OCI-M1 (cell line): ENCODE measurements at regions not wholly inside any gene's neighbourhood (a gene's known extent, or its start where the extent isn't known, plus 50 kb on each side); places are given as distances from the start of the nearest gene placed in this dataset.
A peak's percentile ranks its signal among the peaks of the same experiment; 100 is the strongest.

Source experiments
- DNase-seq: peaks from one replicate; lab custom pipeline; 2025; lab: John Stamatoyannopoulos, UW

DNA sequence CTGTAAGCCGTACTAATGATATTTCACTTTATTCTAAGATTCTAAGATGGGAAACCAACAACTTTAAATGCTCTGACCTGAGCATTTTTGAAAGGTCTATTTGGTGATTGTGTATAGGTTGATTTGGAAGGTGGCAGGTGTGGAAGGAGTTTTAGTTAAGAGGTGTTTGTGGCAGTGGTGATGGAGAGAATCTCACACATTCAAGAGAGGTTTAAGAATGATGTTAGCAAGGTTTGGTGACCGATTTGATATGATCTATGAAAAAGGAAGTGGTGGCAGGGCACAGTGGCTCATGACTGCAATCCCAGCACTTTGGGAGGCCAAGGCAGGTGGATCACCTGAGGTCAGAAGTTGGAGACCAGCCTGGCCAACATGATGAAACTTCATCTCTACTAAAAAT, 319.2 kb upstream of the CD180 start:
- no peak for DNase-seq

DNA sequence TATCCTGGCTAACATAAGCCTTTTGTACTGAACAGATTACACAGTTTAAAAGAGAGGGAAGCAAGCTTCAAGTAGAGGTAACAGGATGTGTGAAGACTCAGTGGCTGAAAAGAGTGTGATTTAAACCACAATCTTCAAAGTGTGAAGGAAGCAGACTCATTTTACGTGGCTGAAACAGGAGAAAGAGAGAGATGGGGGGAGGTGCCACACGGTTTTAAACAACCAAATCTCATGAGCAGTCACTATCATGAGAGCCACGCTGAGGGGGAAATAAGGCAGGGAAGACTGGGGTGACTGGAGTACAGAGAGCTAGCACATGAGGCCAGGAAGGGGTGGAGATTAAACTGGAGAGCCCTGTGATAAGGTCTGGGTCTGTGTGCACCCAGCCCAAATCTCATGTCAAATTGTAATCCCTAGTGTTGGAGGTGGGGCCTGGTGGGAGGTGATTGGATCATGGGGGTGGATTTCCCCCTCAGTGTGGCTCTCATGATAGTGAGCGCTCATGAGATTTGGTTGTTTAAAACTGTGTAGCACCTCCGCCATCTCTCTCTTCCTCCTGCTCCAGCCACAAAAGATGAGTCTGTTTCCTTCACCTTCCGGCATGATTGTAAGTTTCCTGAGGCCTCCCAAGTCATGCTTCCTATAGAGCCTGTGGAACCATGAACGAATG, 318.6 kb upstream of the CD180 start:
- peak; percentile 8 for DNase-seq

DNA sequence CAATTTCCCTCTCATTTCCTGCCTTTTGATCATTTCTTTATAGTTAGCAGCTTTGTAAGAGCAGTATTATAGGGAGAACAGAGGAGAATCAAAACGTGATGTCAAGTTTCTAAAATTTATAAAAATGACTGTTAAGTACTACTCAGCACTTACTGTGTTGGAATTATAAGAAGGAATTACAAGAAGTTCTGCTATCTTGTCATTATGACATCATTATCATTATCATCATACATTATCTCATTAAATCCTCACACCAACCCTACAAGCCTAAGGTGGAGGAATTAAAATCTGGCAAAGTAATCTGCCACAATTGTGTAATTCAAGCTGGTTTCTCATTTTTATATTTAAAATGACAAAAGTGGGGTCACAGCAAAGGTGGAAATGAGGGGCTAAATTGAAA, 316.2 kb upstream of the CD180 start:
- no peak for DNase-seq

DNA sequence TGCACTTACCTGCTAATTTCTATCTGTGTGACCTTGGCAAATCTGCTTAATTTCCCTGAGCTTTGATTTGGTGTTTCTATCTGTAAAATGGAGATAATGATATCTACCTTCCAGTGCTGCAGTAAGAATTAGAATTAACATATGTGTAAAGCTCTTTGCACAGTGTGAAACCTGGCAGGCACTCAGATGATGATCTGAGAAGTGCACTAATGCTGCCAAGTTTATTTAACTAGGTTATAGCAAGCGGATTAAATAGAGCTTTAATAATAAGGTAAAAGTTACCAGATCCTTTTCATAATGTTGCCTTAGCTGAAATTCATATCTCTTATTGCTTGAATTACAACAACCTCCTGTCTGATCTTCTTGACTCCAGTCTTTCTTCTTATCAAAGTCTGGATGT, 315.3 kb upstream of the CD180 start:
- no peak for DNase-seq

DNA sequence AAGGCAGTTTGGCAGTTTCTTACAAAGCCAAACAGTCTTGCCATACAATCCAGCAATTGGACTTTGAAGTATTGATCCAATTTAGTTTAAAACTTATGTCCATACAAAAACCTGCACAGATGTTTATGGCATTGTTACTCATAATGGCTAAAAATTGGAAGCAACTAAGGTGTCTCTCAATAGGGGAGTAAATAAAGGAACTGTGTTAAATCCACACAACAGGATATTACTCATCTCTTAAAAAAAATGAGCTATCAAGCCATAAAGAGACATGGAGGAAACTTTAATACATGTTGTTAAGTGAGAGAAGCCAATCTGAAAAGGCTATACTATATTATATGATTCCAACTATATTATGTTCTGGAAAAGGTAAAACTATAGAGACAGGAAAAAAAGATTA, 313.6 kb upstream of the CD180 start:
- no peak for DNase-seq

DNA sequence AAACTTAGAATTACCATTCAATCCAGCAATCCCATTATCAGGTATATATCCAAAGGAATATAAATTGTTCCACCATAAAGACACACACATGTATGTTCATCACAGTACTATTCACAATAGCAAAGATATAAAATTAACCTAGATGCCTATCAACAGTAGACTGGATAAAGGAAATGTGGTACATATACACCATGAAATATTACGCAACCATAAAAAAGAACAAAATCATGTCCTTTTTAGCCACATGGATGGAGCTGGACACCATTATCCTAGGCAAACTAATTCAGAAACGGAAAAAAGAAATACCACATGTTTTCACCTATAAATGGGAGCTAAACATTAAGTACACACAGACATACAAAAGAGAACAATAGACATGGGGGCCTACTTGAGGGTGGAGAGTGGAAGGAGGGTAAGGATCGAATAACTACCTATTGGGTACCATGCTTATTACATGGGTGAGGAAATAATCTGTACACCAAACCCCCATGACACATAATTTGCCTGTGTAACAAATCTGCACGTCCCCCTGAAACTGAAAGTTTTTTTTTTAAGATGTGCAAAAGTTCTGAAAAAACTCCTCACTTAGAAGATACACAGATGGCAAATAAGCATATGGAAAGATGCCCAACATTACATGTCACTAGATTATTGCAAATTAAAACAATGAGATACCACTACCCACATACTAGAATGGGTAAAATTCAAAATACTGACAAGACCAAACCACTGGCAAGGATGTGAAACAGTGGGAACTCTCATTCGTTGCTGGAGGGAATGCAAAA, 313.0 kb upstream of the CD180 start:
- DNase-seq, result no peak

DNA sequence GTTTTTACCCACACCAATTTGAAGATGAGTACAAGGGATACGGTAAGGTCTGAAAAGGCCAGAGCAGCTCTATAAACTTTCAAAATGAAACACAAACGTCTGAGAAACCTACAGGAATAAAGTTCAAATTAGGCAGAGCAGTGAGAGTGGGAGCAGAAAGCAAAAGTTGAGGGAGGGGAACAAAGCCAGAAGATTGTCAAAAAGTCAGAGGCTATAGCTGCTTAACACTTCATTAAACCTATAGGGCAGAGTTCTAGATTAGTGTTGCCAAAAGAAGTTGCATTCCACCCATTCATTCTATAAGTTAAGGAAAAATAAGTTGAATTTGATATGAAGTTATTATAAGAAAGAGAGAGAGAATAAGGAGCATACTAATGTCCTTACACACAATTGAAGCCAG, 309.6 kb upstream of the CD180 start:
- no peak for DNase-seq

DNA sequence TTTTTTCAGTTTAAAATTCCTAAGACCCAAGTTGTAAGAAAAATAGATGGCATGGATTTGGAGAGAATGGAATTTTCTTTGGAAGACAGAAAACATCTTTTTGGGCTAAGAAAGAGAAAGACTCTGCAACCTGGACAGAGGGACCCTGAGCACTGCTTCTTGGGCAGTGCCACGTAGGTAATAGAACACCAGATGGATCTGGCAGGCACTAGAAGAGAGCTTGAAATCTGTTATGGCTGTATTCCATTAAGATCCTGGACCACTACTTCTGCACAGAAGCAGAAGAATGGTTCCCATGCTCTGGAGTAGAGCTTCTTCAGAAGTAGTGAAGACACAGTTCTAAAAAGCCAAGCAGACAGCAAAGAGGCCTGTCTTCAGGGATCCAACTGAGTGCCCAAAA, 306.4 kb upstream of the CD180 start:
- no peak for DNase-seq

DNA sequence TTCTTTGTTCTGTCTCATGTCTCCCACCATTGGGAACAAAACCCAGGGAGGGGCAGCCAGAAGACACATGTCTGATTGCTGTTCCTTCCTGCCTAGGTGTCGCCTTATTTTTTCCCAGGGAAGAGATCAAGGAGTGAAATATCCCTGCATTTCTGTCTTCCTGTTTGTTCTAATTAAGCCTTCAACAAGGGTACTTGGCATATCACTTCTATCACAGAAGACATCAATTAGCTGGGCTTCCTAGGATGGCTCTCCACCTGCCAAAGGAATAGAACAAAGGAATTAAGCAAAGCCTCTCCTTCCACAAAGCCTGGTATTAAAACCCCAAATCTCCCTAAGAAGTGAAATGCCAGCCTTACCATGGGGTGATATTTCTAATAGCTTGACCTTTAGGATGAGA, 299.5 kb upstream of the CD180 start:
- no peak for DNase-seq

DNA sequence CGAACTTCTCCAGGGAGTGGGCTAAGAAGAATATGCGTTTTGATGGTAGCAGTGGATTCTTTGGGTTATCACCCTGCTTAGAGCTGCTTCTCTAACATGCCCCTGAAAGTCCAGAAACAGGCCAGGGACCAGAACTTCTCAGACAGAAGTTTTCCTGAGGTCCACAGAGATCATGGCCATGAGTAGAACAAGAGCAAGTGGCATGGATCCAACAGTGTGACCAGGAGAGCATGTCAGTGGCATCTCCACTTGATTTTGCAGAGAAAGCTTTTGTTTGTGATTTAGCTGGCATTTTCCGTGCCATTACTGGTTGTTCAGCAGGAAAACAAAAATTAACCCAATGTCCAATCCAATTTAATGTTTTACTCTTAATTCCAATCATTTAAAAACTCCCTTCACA, 298.5 kb upstream of the CD180 start:
- DNase-seq, result no peak

DNA sequence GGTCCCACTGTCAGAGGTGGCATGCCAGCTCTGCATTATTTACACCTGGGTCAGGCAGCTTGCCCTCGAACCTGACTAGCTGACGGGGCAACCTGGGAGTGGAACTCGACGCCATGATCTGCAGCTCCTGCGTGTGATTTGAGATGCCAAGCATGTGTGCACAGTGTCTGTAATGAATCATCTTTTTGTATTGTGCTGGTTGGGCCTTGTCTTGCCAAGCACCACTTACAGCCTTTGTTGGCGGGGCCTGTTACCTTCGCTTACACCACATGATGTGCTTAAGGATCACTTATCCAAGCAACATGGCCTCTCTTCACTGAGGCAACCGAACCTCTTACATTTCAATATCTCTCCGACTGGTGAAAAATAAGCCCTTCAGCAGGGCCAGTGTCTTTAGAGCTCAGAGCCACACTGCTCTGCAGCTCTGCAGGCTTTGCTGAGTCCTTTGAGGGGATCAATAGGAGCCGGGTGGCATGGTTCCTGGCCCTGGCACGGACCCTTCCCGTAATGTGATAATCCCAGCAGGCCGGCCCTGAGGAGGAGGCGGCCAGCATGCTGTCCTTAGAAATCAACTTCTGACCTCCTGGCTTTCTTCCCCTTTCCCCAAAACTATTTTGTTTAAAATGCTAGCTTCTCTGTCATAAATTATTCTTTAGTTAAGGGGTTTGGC, 297.7 kb upstream of the CD180 start:
- DNase-seq, result no peak

DNA sequence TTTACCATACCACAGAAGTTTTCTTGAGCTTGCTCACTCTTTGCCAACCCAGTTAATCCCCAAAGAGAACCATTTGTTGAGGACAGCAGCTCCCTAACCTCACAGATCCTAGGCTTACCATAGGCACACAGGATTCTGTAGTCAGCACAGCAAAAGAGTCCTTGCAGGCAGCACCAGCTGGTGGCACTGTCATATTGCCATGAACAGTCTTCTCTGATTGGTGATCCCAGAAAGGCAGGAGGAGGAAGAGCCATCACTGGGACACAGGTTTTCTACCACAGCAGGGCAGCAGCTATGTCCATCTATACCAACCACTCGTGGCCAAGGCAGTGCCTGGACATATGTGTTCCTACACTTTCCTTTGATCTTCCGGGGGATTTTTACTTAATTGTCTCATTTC, 297.1 kb upstream of the CD180 start:
- peak; percentile 56 for DNase-seq

DNA sequence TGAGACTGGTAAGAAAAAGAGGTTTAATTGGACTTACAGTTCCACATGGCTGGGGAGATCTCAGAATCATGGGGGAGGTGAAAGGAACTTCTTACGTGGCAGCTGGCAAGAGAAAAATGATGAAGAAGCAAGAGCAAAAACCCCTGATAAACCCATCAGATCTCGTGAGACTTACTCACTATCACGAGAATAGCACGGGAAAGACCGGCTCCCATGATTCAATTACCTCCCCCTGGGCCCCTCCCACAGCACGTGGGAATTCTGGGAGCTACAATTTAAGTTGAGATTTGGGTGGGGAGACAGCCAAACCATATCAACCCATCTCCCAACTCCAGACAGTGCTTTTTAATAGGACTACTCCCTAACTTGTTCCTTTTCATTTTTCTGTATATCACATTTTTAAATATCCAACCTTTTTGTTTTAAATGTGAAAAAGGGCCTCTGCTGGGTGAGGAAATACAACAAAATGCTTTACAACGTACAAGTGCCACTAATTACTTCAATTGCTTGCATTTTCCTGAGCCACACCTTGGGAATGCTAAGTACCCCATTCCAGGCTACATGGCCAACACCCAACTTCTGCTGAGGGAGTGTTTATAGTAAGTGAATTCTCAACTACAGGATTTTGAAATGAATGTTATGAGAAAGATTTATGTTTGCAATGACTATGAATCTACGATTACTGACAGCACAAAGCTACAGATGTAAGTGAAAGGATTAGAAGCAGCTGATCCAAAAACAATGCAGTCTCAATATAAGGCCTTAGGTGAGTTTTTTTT, 294.1 kb upstream of the CD180 start:
- no peak for DNase-seq

DNA sequence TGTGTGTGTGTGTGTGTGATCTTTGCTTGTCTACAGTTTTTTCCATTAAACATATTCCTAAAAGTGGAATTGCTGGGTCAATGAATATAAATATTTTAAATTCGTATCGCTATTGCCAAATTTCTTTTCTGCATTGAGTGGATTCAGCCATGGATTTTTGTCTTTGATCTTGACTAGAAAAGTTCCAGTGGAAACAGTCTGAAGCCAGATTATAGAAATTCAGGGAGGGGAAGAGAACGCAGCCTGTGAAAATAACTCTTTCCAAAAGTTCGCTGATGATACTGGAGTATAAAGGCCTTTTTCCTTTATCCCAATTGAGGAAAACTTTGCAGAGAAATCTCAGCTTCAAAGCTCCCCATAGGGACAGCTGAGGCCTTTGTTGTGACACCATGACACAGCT, 292.3 kb upstream of the CD180 start:
- no peak for DNase-seq

DNA sequence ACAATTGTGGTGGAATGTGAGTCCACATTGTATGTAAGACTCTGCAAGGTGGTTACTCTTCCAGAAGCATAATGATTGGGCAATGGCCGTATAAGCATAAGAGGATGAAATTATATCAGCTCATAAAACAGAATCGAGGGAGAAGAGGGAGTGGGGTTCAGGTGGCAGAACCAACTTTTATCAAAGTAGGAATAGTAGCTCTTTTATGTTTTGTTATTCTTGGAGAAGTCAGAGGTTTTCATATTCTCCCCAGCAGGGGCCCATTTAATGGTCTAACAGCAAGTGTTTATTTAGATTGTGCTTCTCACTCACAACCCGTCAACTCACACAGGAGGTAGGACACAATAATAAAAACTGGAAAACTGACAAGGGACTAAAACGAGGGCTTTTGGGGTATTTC, 291.3 kb upstream of the CD180 start:
- no peak for DNase-seq

DNA sequence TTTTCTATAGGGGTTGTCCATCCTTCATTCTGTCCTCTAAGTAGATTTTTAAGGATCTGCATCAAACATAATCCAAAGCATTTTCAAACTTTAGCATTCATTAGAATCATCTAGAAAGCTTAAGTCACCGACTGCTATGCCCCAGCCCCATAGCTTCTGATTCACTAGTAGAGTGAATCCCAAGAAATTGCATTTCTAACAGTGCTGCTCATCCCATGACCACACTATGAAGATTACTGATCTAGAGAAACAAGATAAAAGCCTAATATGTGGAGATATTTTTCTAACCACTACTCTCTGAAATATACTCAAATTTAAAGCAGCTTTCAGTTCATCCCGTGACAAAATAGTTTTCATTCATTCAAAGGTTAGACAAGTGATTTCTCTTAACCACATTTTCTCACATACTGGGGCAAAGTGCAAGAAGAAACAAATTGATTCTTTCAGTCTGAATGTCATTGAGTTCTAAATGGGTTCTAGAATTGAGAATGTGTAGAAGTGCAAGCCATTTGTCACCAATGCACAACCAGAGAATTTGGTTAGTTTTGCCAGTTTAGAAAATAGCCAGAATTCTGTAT, 286.9 kb upstream of the CD180 start:
- DNase-seq, result no peak

DNA sequence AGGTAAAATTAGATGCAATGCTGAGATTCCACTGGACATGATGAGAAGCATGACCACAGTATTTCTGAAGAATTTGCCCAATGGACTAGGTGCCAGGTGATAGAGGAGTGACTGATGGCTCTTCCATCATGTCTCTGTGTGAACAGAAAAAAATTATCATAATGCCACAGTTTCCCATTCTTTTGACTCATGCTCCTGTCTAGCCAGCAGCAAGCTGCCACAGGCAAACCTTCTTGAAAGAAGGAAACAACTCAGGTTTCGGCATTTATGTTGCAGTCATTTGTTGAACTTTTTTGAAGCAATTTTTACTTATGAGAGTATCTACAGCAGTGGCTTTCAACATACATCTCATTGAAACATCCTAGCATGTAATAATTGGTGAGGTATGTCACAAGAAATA, 284.8 kb upstream of the CD180 start:
- no peak for DNase-seq

DNA sequence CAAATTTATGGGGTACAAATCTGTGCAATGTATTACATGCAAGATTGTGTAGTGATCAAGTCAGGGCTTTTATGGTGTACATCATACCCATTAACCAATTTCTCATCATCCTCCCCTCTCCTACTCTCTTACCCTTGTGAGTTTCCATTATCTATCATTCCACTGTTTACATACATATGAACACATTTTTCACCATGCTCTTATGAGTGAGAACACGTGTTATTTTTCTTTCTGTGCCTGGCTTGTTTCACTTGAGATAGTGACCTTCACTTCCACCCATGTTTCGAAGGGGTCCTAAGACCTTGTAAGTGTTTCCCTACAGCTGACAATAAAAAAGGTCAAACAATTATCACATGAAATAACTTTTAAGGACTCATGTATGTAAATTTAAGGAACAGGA, 281.7 kb upstream of the CD180 start:
- DNase-seq, result no peak

DNA sequence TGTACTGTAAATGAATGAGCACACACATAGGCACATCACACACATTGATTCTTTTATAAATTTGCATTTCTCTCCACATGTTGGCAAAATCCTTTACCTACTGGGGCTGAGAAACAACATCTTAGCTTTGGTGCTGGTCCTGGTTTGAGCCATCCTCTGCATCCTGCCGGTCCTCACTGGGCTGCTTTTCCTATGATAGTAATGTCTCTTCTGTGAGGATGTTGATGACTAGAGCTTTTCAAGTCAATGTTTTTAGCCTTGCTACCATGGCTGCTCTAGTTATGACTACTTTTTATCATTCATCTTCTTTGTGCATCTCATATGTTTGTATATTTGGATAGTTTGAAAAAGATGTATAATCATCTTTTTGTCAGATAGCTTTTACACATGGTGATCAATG, 280.4 kb upstream of the CD180 start:
- DNase-seq, result no peak

DNA sequence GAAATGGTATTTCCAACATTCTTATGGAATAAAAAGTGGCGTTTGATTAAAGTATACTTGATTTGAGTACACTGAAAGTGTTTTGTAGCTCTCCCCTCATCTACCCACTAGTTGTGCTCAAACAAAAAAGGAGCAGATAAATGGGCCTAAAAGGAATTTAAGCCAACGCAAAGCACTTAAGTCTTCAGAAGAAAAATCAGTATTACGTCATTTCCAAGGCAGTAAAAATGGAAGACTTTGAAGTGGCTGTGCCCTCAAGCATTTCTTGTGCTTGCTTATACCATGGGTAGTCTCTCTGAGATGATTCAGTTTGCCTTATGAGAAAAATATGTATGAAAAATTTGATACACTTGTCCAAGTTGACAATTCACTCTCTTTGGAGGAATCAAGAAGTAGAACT, 279.9 kb upstream of the CD180 start:
- DNase-seq, result no peak

DNA sequence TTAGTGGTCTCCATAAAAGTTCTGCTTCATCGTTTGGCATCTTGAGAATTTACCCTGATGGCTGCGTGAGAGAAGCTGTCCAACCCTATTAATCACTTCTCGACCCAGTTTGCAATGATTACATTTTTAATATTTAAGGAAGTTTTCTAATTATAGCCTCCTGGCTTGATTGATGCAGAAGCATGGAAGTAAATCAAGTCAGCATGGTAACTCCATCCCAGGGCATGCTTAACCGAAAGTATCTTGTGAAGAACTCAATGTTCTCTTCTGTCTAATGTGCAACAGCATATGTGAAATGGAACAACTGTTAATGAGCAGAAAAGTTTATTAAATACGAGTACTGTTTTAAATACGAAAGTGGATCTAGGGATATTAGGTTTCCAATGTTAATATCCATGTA, 278.9 kb upstream of the CD180 start:
- no peak for DNase-seq

DNA sequence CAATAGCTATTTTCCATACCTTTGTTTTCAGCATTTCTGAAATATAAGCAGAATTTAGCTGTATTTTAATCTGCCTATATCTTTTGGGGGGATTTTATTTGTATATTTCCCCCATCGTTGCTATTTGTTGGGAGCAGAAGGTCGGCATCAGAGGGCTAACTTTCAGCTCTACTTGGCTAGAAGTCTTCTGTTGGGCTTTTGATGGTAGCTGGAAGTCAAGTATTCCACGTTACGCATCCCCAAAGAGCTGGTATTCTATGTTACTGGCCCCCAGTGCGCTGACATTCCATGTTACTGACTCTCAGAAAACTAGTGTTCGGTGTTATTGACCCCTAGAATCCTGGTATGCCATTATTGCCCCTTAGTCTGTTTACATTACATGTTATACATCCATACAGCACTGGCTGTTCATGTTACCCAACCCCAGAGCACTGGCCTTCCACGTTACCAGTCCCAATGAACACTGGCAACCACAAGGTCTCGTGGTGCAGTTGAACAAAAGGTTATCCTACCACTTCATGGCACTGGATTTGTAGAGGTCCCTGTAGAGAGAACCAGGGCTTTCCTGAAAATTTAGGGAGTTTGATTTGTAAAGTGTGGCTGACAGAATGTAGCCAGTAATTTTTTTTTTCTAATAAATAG, 278.1 kb upstream of the CD180 start:
- no peak for DNase-seq
